ENCODE measurements at regions not wholly inside any gene's neighbourhood (a gene's known extent, or its start where the extent isn't known, plus 50 kb on each side); places are given as distances from the start of the nearest gene placed in this dataset.

DNA sequence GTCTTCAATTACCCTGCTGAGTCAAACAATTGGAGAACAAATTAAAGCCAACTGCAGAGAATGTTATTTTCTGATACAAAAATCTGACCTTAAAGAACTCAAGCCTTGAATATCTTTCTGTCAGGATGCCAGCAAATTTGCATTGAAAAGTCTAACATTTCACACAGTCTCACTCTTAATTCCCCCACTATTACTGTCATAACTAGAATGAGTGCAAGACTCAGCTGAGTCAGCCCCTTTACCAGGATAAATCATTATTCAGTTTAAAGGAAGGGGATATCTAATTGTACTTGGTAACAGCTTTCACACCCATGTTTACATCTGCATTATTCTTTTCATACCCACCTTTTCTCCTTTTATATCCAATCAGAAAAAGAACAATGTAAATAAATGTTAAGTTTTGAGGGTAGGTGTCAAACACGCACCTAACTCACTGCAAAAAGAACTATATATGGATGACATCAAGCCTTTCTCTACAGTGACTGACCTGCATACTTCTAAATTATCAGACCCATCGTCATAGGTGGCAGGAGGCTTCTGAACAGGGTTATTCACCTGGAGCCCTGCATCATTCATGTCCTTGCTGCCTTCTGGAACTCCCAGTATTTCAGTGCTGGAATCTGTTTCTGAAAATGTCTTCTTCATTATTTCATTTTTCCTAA is 117.4 kb downstream of the TMA16 start:
- H3K4me1 Mint-ChIP-seq, result peaks cover 6% of the 10 kb centered on the region
- no peaks in the 10 kb centered on the region for H3K27me3 ChIP-seq
- no peak overlapping the region for H2AFZ ChIP-seq (replicated peaks)
- no peak overlapping the region for H3K9ac ChIP-seq
- H3K4me3 Mint-ChIP-seq, result no peak overlapping the region
- no peaks in the 10 kb centered on the region for H3K36me3 ChIP-seq
- H3K4me3 ChIP-seq, result no peak overlapping the region
- H3K79me2 ChIP-seq (ENCODE audit: low read depth), result no peaks in the 10 kb centered on the region
- no peaks in the 10 kb centered on the region for H3F3A ChIP-seq (ENCODE audit: low read depth)
- no peaks in the 10 kb centered on the region for H3K9me3 ChIP-seq (ENCODE audit: low read depth)
- no peaks in the 10 kb centered on the region for H4K20me1 ChIP-seq (ENCODE audit: low read depth)
- H3K4me2 ChIP-seq, result peak overlapping the region; percentile 8
- H3K9me3 Mint-ChIP-seq, result no peaks in the 10 kb centered on the region
- no peak overlapping the region for H3K27ac ChIP-seq
- H3K4me1 ChIP-seq, result peaks cover 16% of the 10 kb centered on the region
- H3K36me3 Mint-ChIP-seq, result no peaks in the 10 kb centered on the region
- no peak overlapping the region for H3K27ac Mint-ChIP-seq
- TF ChIP-seq EZH2phosphoT487 (IDR thresholded peaks at IDR 0.05), result no peak
- TF ChIP-seq EZH2 (IDR thresholded peaks at IDR 0.05), result no peak
- TF ChIP-seq, protein P1, sequence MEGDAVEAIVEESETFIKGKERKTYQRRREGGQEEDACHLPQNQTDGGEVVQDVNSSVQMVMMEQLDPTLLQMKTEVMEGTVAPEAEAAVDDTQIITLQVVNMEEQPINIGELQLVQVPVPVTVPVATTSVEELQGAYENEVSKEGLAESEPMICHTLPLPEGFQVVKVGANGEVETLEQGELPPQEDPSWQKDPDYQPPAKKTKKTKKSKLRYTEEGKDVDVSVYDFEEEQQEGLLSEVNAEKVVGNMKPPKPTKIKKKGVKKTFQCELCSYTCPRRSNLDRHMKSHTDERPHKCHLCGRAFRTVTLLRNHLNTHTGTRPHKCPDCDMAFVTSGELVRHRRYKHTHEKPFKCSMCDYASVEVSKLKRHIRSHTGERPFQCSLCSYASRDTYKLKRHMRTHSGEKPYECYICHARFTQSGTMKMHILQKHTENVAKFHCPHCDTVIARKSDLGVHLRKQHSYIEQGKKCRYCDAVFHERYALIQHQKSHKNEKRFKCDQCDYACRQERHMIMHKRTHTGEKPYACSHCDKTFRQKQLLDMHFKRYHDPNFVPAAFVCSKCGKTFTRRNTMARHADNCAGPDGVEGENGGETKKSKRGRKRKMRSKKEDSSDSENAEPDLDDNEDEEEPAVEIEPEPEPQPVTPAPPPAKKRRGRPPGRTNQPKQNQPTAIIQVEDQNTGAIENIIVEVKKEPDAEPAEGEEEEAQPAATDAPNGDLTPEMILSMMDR (IDR thresholded peaks at IDR 0.05), result no peak
- no peaks in the 10 kb centered on the region for H3K27me3 Mint-ChIP-seq (ENCODE audit: insufficient read depth, low read depth)
- DNase-seq (ENCODE audit: low spot score), result no peak

DNA sequence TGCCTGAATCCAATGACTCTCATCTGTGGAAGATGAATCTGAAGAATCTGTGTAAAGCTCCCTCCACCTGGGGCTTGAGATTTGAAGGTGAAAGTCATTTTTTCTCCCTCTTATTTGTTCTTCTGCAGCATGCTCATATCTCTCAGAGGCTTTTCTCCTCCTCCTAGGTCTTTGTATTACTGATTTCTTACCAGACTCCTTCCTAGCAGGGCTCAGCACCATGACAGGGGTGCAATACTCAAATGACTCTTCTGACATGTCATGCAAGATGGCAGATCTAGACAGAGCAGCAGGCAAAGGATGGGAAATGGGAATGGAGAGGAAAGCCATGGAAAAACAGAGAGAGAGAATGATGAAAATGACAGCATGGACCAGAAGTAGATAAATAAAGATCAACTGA is 118.3 kb downstream of the TMA16 start:
- Mint-ChIP-seq H3K27me3 (ENCODE audit: insufficient read depth, low read depth) (no peaks in the 10 kb centered on the region), H3K9me3 (no peaks in the 10 kb centered on the region), H3K27ac (no peak overlapping the region), H3K36me3 (no peaks in the 10 kb centered on the region), H3K4me1 (peaks cover 6% of the 10 kb centered on the region), H3K4me3 (no peak overlapping the region)
- Histone ChIP-seq H3K79me2 (ENCODE audit: low read depth) (no peaks in the 10 kb centered on the region), H3K4me2 (no peak overlapping the region), H3K4me3 (no peak overlapping the region), H4K20me1 (ENCODE audit: low read depth) (no peaks in the 10 kb centered on the region), H3K4me1 (peaks cover 16% of the 10 kb centered on the region), H2AFZ (replicated peaks) (no peak overlapping the region), H3K9me3 (ENCODE audit: low read depth) (no peaks in the 10 kb centered on the region), H3K36me3 (no peaks in the 10 kb centered on the region), H3F3A (ENCODE audit: low read depth) (no peaks in the 10 kb centered on the region), H3K27me3 (no peaks in the 10 kb centered on the region), H3K27ac (no peak overlapping the region), H3K9ac (no peak overlapping the region)
- TF ChIP-seq, protein P1 (IDR thresholded peaks at IDR 0.05), result no peak
- TF ChIP-seq EZH2 (IDR thresholded peaks at IDR 0.05) (no peak), EZH2phosphoT487 (IDR thresholded peaks at IDR 0.05) (no peak)
- no peak for DNase-seq (ENCODE audit: low spot score)

DNA sequence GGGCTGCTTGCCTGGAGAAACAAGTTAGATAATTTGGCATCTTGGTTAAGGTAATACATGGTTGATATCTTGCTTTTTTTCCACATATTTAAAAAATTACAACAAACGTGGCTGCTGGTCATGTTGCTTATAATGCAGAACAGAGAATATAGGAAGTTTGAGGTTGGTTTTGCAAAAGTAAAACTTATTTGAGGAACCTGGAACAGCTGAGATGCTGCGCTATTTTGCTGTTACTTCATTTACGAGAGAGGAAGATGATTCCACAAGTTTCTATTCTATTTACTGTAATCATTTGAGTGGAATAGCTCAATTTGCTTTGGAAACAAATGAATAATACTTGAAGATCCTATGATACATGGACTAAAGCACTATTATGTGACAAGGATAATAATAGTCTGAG is 118.9 kb downstream of the TMA16 start:
- H3K79me2 ChIP-seq (ENCODE audit: low read depth), result no peaks in the 10 kb centered on the region
- no peak overlapping the region for H3K9ac ChIP-seq
- TF ChIP-seq, protein P1 (IDR thresholded peaks at IDR 0.05), result no peak
- TF ChIP-seq EZH2 (IDR thresholded peaks at IDR 0.05), result no peak
- no peak for TF ChIP-seq EZH2phosphoT487 (IDR thresholded peaks at IDR 0.05)
- Mint-ChIP-seq H3K36me3 (no peaks in the 10 kb centered on the region), H3K27me3 (ENCODE audit: insufficient read depth, low read depth) (no peaks in the 10 kb centered on the region), H3K4me1 (peaks cover 6% of the 10 kb centered on the region), H3K27ac (no peak overlapping the region), H3K4me3 (no peak overlapping the region), H3K9me3 (no peaks in the 10 kb centered on the region)
- no peaks in the 10 kb centered on the region for H3K36me3 ChIP-seq
- H2AFZ ChIP-seq (replicated peaks), result no peak overlapping the region
- H3K4me2 ChIP-seq, result no peak overlapping the region
- no peaks in the 10 kb centered on the region for H3F3A ChIP-seq (ENCODE audit: low read depth)
- H3K4me1 ChIP-seq, result peaks cover 16% of the 10 kb centered on the region
- DNase-seq (ENCODE audit: low spot score), result no peak
- H4K20me1 ChIP-seq (ENCODE audit: low read depth), result no peaks in the 10 kb centered on the region
- H3K4me3 ChIP-seq, result no peak overlapping the region
- no peaks in the 10 kb centered on the region for H3K27me3 ChIP-seq
- no peaks in the 10 kb centered on the region for H3K9me3 ChIP-seq (ENCODE audit: low read depth)
- H3K27ac ChIP-seq, result no peak overlapping the region
